ENCODE measurements at regions not wholly inside any gene's neighbourhood (a gene's known extent, or its start where the extent isn't known, plus 50 kb on each side); places are given as distances from the start of the nearest gene placed in this dataset.

DNA sequence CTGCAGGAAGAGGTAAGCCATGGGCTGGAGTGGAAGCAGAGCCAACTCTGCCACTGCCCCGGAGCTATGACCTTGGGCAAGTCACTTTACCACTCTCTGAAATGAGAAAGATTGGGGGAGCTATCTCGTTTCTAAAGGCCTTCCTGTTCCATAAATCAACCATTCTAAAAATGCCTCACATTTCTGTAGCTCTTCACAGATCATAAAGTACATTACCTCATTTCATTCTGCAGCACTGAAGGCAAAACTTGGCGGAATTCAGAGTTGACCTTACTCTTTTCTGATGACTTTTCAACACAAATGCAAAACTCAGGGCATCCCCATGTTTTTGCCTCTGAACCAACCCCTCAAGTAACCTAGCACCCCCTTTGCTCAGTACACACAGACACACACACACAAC, 404.0 kb upstream of the NFIA start:
- H3T11ph ChIP-seq (ENCODE audit: low read length), result no peak overlapping the region
- H3K27ac Mint-ChIP-seq, result peak overlapping the region in 2 of 3 experiments; percentile 1 to 10; a peak in 4 of 7 replicates
- no peaks in the 10 kb centered on the region for H3K36me3 Mint-ChIP-seq (ENCODE audit: insufficient read depth in 1 of 3, low read depth in 3 of 3)
- H3K27me3 ChIP-seq (ENCODE audit: insufficient read depth, low read length), result no peaks in the 10 kb centered on the region
- H3K23ac ChIP-seq (ENCODE audit: insufficient read length, low read depth, low read length), result no peak overlapping the region
- no peak overlapping the region for H4K8ac ChIP-seq (replicated peaks; ENCODE audit: insufficient read length, low read depth, low read length)
- no peaks in the 10 kb centered on the region for H3K9me3 ChIP-seq (ENCODE audit: control insufficient read depth, low read depth, low read length)
- no peak overlapping the region for H2BK20ac ChIP-seq (ENCODE audit: low read depth, low read length, poor library complexity, severe bottlenecking)
- WGBS (ENCODE audit: extremely low coverage, insufficient read length, low lambda C conversion rate), result no CpG with 5 or more reads among the region's 3 CpGs
- H3K79me2 ChIP-seq (ENCODE audit: insufficient read depth, low read length), result no peaks in the 10 kb centered on the region
- no peak for TF ChIP-seq CTCF (conservative IDR thresholded peaks at IDR 0.05)
- no peak overlapping the region for H2BK12ac ChIP-seq (ENCODE audit: insufficient read length, low read depth, low read length)
- no peak overlapping the region for H3K4me3 Mint-ChIP-seq
- H4K20me1 ChIP-seq (ENCODE audit: control insufficient read depth, insufficient read depth, insufficient read length), result no peaks in the 10 kb centered on the region
- no peak overlapping the region for H3K27ac ChIP-seq (ENCODE audit: insufficient read length, low read depth, low read length)
- H3K4me1 Mint-ChIP-seq, result peaks cover 19 to 21% of the 10 kb centered on the region in 2 experiments
- no peaks in the 10 kb centered on the region for H3K27me3 Mint-ChIP-seq (ENCODE audit: low read depth)
- peaks cover 2% of the 10 kb centered on the region; the same call in 1 of the 2 replicates for H3K4me1 ChIP-seq (ENCODE audit: insufficient read depth, low read length)
- H3K4me2 ChIP-seq (ENCODE audit: insufficient read depth, insufficient read length, low read length), result no peak overlapping the region
- no peaks in the 10 kb centered on the region for H3K23me2 ChIP-seq (ENCODE audit: insufficient read length, low read depth, low read length, poor library complexity, severe bottlenecking)
- H2AK5ac ChIP-seq (ENCODE audit: insufficient read length, low read length), result no peak overlapping the region
- no peak overlapping the region for H2BK15ac ChIP-seq (ENCODE audit: low read depth, low read length)
- DNase-seq, result no peak
- no peak overlapping the region for H3K9ac ChIP-seq (ENCODE audit: extremely low read depth, insufficient read length, low read length)
- no peak overlapping the region for H2BK5ac ChIP-seq (ENCODE audit: insufficient read length, low read length)
- H2BK120ac ChIP-seq (ENCODE audit: low read depth, low read length, poor library complexity, severe bottlenecking), result no peak overlapping the region
- H3K18ac ChIP-seq (ENCODE audit: insufficient read length, low read depth, low read length), result no peak overlapping the region
- H3K56ac ChIP-seq (ENCODE audit: insufficient read length, low read depth, low read length), result no peak overlapping the region
- H4K5ac ChIP-seq (ENCODE audit: insufficient read length, low read depth, low read length), result no peak overlapping the region
- no peak overlapping the region for H4K91ac ChIP-seq (ENCODE audit: insufficient read length, low read depth, low read length)
- H3K14ac ChIP-seq (ENCODE audit: insufficient read depth, low read length), result no peak overlapping the region
- H2AFZ ChIP-seq (ENCODE audit: low read length), result no peak overlapping the region
- no peaks in the 10 kb centered on the region for H3K9me3 Mint-ChIP-seq
- H3K4ac ChIP-seq (ENCODE audit: low read depth, low read length), result no peak overlapping the region
- H3K79me1 ChIP-seq (ENCODE audit: insufficient read depth, low read depth, low read length, poor library complexity, severe bottlenecking), result no peaks in the 10 kb centered on the region
